ENCODE measurements at regions not wholly inside any gene's neighbourhood (a gene's known extent, or its start where the extent isn't known, plus 50 kb on each side); places are given as distances from the start of the nearest gene placed in this dataset.
"Not testable (repeated sequence)": the region's sequence is repeated elsewhere in the genome, so short reads cannot be mapped to it uniquely, and the experiment has no call there.

GRCh38 chr19:27806471-27807070 is 1406.4 kb downstream of the UQCRFS1 start:
- no peak for DNase-seq (ENCODE audit: low read depth in 2 of 2)
- TF ChIP-seq CTCF (IDR thresholded peaks at IDR 0.05; ENCODE audit: low read depth, low read length) = no peak
- no peak overlapping the region for H3K4me3 ChIP-seq (replicated peaks in 1 of 2; ENCODE audit: low read depth in 2 of 2, low read length in 2 of 2)

- no peak overlapping the region for H3K4me3 ChIP-seq (replicated peaks in 1 of 2; ENCODE audit: low read depth in 2 of 2, low read length in 2 of 2)
- no peak for DNase-seq (ENCODE audit: low read depth in 2 of 2)
- no peak for TF ChIP-seq CTCF (IDR thresholded peaks at IDR 0.05; ENCODE audit: low read depth, low read length)
Measured at GRCh38 chr19:27805848-27806247, 1407.1 kb downstream of the UQCRFS1 start.

- not testable (repeated sequence) for H3K4me3 ChIP-seq (replicated peaks in 1 of 2; ENCODE audit: low read depth in 2 of 2, low read length in 2 of 2)
- peak; percentile 53 for TF ChIP-seq CTCF (IDR thresholded peaks at IDR 0.05; ENCODE audit: low read depth, low read length)
- DNase-seq (ENCODE audit: low read depth in 2 of 2) = peak; percentile 17 to 26
Measured at GRCh38 chr19:27802293-27802692, 1410.7 kb downstream of the UQCRFS1 start.

DNA sequence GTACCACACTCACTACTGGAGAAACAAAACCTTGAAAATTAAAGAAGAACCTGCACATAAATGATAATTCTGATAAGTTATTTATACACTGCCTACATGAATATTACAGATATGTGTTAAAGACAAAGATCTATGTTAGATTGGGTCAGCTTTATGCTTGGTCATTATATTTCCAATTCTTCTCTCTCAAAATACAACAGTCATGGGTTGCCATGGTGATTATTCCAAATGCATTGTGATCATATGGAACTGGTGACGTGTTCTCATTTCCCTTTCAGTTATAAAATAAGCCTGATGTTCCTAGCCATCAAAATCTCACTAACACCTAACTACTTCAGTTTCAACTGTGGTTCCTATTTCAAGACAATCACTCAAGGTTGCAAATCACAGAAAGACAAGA is 1416.4 kb downstream of the UQCRFS1 start:
- no peak for TF ChIP-seq CTCF (IDR thresholded peaks at IDR 0.05; ENCODE audit: low read depth, low read length)
- DNase-seq (ENCODE audit: low read depth in 2 of 2) = no peak
- H3K4me3 ChIP-seq (replicated peaks in 1 of 2; ENCODE audit: low read depth in 2 of 2, low read length in 2 of 2) = no peak overlapping the region

DNA sequence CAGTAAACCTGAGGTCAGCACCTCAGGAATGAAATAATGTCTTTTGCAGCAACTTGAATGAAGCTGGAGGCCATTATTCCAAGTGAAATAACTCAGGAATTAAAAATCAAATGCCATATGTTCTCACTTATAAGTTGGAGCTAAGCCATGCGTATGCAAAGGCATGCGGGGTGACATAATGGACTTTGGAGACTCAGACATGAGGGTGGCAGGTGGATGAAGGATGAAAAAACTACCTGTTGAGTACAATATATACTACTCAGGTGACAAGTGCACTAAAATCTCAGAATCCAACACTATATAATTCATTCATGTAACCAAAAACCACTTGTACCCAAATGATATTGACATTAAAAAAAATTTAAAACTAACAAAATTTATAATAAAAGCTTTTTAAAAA is 1416.9 kb downstream of the UQCRFS1 start:
- DNase-seq (ENCODE audit: low read depth in 2 of 2) = no peak
- H3K4me3 ChIP-seq (replicated peaks in 1 of 2; ENCODE audit: low read depth in 2 of 2, low read length in 2 of 2) = no peak overlapping the region
- no peak for TF ChIP-seq CTCF (IDR thresholded peaks at IDR 0.05; ENCODE audit: low read depth, low read length)

DNA sequence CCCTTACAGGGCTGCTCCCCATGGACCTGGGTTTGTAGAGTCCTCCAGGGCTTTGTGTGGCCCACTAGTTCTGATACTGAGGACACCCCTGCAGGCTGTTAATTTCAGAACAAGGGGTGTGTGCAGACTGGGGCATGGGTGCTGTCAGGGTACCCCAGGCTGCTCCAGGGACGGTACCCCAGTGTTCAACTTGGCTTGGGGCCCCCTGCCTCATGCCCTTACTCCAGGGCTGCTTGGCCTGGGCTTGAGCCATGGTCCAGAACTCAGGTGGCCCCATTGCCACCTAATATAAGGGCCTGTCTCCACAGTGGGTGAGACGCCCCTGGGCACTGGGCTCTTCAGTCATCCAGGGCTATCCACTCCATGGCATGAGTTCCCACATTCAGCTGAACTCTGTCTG is 1417.6 kb downstream of the UQCRFS1 start:
- DNase-seq (ENCODE audit: low read depth in 2 of 2) = no peak
- no peak for TF ChIP-seq CTCF (IDR thresholded peaks at IDR 0.05; ENCODE audit: low read depth, low read length)
- H3K4me3 ChIP-seq (replicated peaks in 1 of 2; ENCODE audit: low read depth in 2 of 2, low read length in 2 of 2) = peak overlapping the region in 1 of 2 donors; percentile 96

- H3K4me3 ChIP-seq (replicated peaks in 1 of 2; ENCODE audit: low read depth in 2 of 2, low read length in 2 of 2) = peak overlapping the region; percentile 89 to 96
- peak; percentile 50 to 54 for DNase-seq (ENCODE audit: low read depth in 2 of 2)
- TF ChIP-seq CTCF (IDR thresholded peaks at IDR 0.05; ENCODE audit: low read depth, low read length) = no peak
Measured at GRCh38 chr19:27794494-27795042, 1418.4 kb downstream of the UQCRFS1 start.

Measured in cardiac fibroblast (primary cell).